IMR-90 (cell line): ENCODE measurements at regions not wholly inside any gene's neighbourhood (a gene's known extent, or its start where the extent isn't known, plus 50 kb on each side); places are given as distances from the start of the nearest gene placed in this dataset.

Source experiments
- ATAC-seq: fragments of 200-7000 bp; cut with Tn5 transposase; 2 replicates; pipeline ENCODE4 v1.9.1; 2020; ENCODE audit warnings: low read depth, mild to moderate bottlenecking, moderate library complexity
- BruUV-seq: library from RNA; stranded (reverse); fragments of 400-500 nt; replicated peaks from 2 replicates; lab custom pipeline; 2021; lab: Mats Ljungman, UMichigan
- CTCF ChIA-PET: fragments of 300-600 bp; formaldehyde crosslinking; extraction: SDS; loops from one replicate; lab custom pipeline; 2021; ENCODE audit warnings: antibody characterized with exemption; lab: Yijun Ruan, JAX
- POLR2A ChIA-PET: fragments of 300-600 bp; sonication (Branson Sonifier 250); formaldehyde crosslinking; loops from one replicate; lab custom pipeline; 2022; ENCODE audit warnings: antibody characterized with exemption; ENCODE audit not compliant: unreplicated experiment; lab: Charles Lee
- DNase-seq: peaks from one replicate; pipeline ENCODE4 v3.0.0; 2013
- H2AFZ ChIP-seq: replicated peaks from 2 replicates; pipeline ENCODE3; 2013; ENCODE audit warnings: low read length, mild to moderate bottlenecking; ENCODE audit not compliant: poor library complexity
- H2AK5ac ChIP-seq: 2 replicates; pipeline ENCODE4 v1.6.1; 2013; ENCODE audit warnings: low read depth, low read length, inconsistent platforms
- H2AK9ac ChIP-seq: replicated peaks from 2 replicates; pipeline ENCODE3; 2013; ENCODE audit warnings: mild to moderate bottlenecking, low read depth, low read length, moderate library complexity; ENCODE audit not compliant: poor library complexity
- H2BK120ac ChIP-seq: 2 replicates; pipeline ENCODE4 v1.6.1; 2013; ENCODE audit warnings: low read depth, low read length, inconsistent platforms
- H2BK15ac ChIP-seq: 3 replicates; pipeline ENCODE4 v1.6.1; 2013; ENCODE audit warnings: low read depth, low read length, inconsistent platforms
- H2BK20ac ChIP-seq: 2 replicates; pipeline ENCODE4 v1.6.1; 2013; ENCODE audit warnings: low read depth, mild to moderate bottlenecking, inconsistent platforms, low read length, moderate library complexity
- H2BK5ac ChIP-seq: 2 replicates; pipeline ENCODE4 v1.6.1; 2013; ENCODE audit warnings: mild to moderate bottlenecking, low read depth, low read length, inconsistent platforms; ENCODE audit not compliant: poor library complexity, severe bottlenecking
- H3K14ac ChIP-seq: replicated peaks from 2 replicates; pipeline ENCODE4 v1.6.1; 2013; ENCODE audit warnings: low read depth, low read length, inconsistent platforms
- H3K18ac ChIP-seq: 2 replicates; pipeline ENCODE4 v1.6.1; 2013; ENCODE audit warnings: low read depth, low read length, control low read depth
- H3K23ac ChIP-seq: 2 replicates; pipeline ENCODE4 v1.6.1; 2013; ENCODE audit warnings: low read depth, low read length, inconsistent platforms
- H3K27ac ChIP-seq: 2 replicates; pipeline ENCODE4 v1.5.1; 2013; ENCODE audit warnings: mild to moderate bottlenecking, control low read depth, low read length; ENCODE audit not compliant: insufficient read depth
- H3K27me3 ChIP-seq: 2 replicates; pipeline ENCODE4 v1.6.1; 2013; ENCODE audit warnings: low read length; ENCODE audit not compliant: control insufficient read depth, insufficient read depth
- H3K36me3 ChIP-seq: 2 replicates; pipeline ENCODE4 v1.6.1; 2013; ENCODE audit warnings: low read length, mixed read lengths; ENCODE audit not compliant: control insufficient read depth, insufficient read depth
- H3K4ac ChIP-seq: 2 replicates; pipeline ENCODE4 v1.6.1; 2013; ENCODE audit warnings: low read depth, low read length, inconsistent platforms
- H3K4me1 ChIP-seq: 2 replicates; pipeline ENCODE4 v1.6.1; 2013; ENCODE audit warnings: low read length, mixed read lengths; ENCODE audit not compliant: control insufficient read depth, insufficient read depth
- H3K4me2 ChIP-seq: 2 replicates; pipeline ENCODE4 v1.6.1; 2013; ENCODE audit warnings: low read depth, mild to moderate bottlenecking, control low read depth, low read length, moderate library complexity
- H3K4me3 ChIP-seq: 2 replicates; pipeline ENCODE4 v1.5.1; 2013; ENCODE audit warnings: low read depth, mild to moderate bottlenecking, control low read depth, low read length, moderate library complexity; ENCODE audit not compliant: insufficient read depth
- H3K56ac ChIP-seq: 2 replicates; pipeline ENCODE4 v1.6.1; 2013; ENCODE audit warnings: low read length, inconsistent platforms; ENCODE audit not compliant: insufficient read depth; ENCODE audit errors: extremely low read depth
- H3K79me1 ChIP-seq, 2 experiments: 2 replicates each; pipeline ENCODE4 v1.6.1; 2013; ENCODE audit warnings: low read length in 2 of 2, inconsistent platforms in 1 of 2, low read depth in 1 of 2
- H3K9ac ChIP-seq: 2 replicates; pipeline ENCODE4 v1.6.1; 2013; ENCODE audit warnings: low read depth, low read length, control low read depth
- H3K9me1 ChIP-seq: 2 replicates; pipeline ENCODE4 v1.6.1; 2013; ENCODE audit warnings: low read length, inconsistent platforms; ENCODE audit not compliant: insufficient read depth
- H3K9me3 ChIP-seq: 2 replicates; pipeline ENCODE4 v1.6.1; 2013; ENCODE audit warnings: low read length; ENCODE audit not compliant: control insufficient read depth, insufficient read depth
- H4K20me1 ChIP-seq: 2 replicates; pipeline ENCODE4 v1.6.1; 2013; ENCODE audit warnings: low read length, inconsistent platforms; ENCODE audit not compliant: insufficient read depth
- H4K5ac ChIP-seq: 2 replicates; pipeline ENCODE4 v1.6.1; 2013; ENCODE audit warnings: mild to moderate bottlenecking, low read depth, low read length, control low read depth
- H4K8ac ChIP-seq, 2 experiments: 2 replicates each; pipeline ENCODE4 v1.6.1; 2013; ENCODE audit warnings: low read depth in 2 of 2, low read length in 2 of 2, control low read depth in 1 of 2, inconsistent platforms in 1 of 2
- H4K91ac ChIP-seq: 2 replicates; pipeline ENCODE4 v1.6.1; 2013; ENCODE audit warnings: low read depth, low read length, inconsistent platforms; ENCODE audit not compliant: insufficient read depth
- BHLHE40 ChIP-seq: fragments of 150-350 bp; IDR thresholded peaks from 2 replicates; pipeline ENCODE4 v1.6.1; 2016; ENCODE audit warnings: mild to moderate bottlenecking, low read depth, low read length
- CEBPB ChIP-seq: IDR thresholded peaks from 2 replicates; pipeline ENCODE4 v1.6.1; 2012; ENCODE audit warnings: low read depth, low read length, improper control_type of control experiment
- CHD1 ChIP-seq: IDR thresholded peaks from 2 replicates; pipeline ENCODE4 v1.6.1; 2012; ENCODE audit warnings: low read depth, low read length, improper control_type of control experiment
- FOS ChIP-seq: fragments of 150-350 bp; IDR thresholded peaks from 2 replicates; pipeline ENCODE4 v1.6.1; 2016; ENCODE audit warnings: low read depth, low read length
- MAFK ChIP-seq: IDR thresholded peaks from 2 replicates; pipeline ENCODE4 v1.6.1; 2012; ENCODE audit warnings: low read depth, low read length, improper control_type of control experiment
- MAZ ChIP-seq: IDR thresholded peaks from 2 replicates; pipeline ENCODE4 v1.6.1; 2012; ENCODE audit warnings: low read depth, mild to moderate bottlenecking, low read length, improper control_type of control experiment, moderate library complexity, borderline replicate concordance
- MXI1 ChIP-seq: IDR thresholded peaks from 2 replicates; pipeline ENCODE4 v1.6.1; 2012; ENCODE audit warnings: low read depth, mild to moderate bottlenecking, low read length, moderate library complexity, borderline replicate concordance
- POLR2A ChIP-seq: IDR thresholded peaks from 2 replicates; pipeline ENCODE4 v1.6.1; 2012; ENCODE audit warnings: mild to moderate bottlenecking, low read depth, low read length
- RAD21 ChIP-seq: IDR thresholded peaks from 2 replicates; pipeline ENCODE4 v1.6.1; 2012; ENCODE audit warnings: low read length, improper control_type of control experiment
- RCOR1 ChIP-seq: IDR thresholded peaks from 2 replicates; pipeline ENCODE4 v1.6.1; 2012; ENCODE audit warnings: mild to moderate bottlenecking, low read length, improper control_type of control experiment; ENCODE audit not compliant: insufficient replicate concordance
- RFX5 ChIP-seq: IDR thresholded peaks from 2 replicates; pipeline ENCODE4 v1.8.0; 2012; ENCODE audit warnings: low read depth, mild to moderate bottlenecking, low read length, moderate library complexity
- SMC3 ChIP-seq: fragments of 150-350 bp; IDR thresholded peaks from 2 replicates; pipeline ENCODE4 v1.6.1; 2016; ENCODE audit warnings: low read depth, mild to moderate bottlenecking, antibody characterized with exemption, low read length, moderate library complexity
- WGBS, 2 experiments: methylation state at CpG; one replicate each; pipeline versions ENCODE4 v1.1.5 to v1.1.7; 2013; ENCODE audit warnings: missing lambda C conversion rate in 2 of 2; ENCODE audit not compliant: insufficient read length in 1 of 2; ENCODE audit errors: extremely low coverage in 2 of 2; 5-methylcytosine and 5-hydroxymethylcytosine counted together
- dilution Hi-C: fragments of 300-500 bp; cut with HindIII; formaldehyde crosslinking; loops from one replicate; pipeline ENCODE4 v1.14.3; 2018; ENCODE audit warnings: low sequenced_read_pairs; ENCODE audit not compliant: unreplicated experiment
- in situ Hi-C: fragments of 300-500 bp; cut with MboI; formaldehyde crosslinking; loops from 3 replicates; pipeline ENCODE4 v1.14.3; 2019; ENCODE audit warnings: low sequenced_read_pairs, inconsistent platforms, mixed read lengths
- intact Hi-C: fragments of 100-400 bp; cut with micrococcal nuclease; formaldehyde crosslinking; loops from 2 replicates; pipeline ENCODE4 v1.10.0; 2022
- TF ChIP-seq, protein P1 (sequence below): fragments of 150-350 bp; IDR thresholded peaks from 2 replicates; pipeline ENCODE4 v1.6.1; 2017; ENCODE audit warnings: mild to moderate bottlenecking, antibody characterized with exemption, low read length, low read depth
- TF ChIP-seq, protein P2 (sequence below): fragments of 150-350 bp; IDR thresholded peaks from 2 replicates; pipeline ENCODE4 v1.6.1; 2016; ENCODE audit warnings: low read depth, mild to moderate bottlenecking, low read length, moderate library complexity, borderline replicate concordance
- TF ChIP-seq, protein P3 (sequence below): conservative IDR thresholded peaks from 2 replicates; pipeline ENCODE4 v1.5.1; 2012; ENCODE audit warnings: mild to moderate bottlenecking, low read depth, low read length, improper control_type of control experiment

DNA sequence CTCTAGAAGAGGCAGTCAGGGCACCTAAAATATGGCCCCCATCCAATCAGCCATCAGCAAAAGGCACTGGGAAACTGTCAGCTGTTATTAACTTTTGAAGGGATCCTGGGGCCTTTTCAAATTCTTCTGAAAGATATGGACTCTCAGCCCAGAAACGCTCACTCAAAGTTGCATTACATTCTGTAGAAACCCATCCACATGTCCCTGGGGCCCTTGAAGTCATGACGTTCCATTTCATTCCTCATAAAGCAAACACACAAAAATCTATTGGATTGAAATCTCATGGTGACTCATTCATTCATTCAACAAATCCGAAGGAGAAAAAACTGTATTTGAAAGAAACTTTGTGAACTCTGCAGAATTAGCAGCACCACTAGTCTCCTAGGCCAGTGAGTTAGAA lies 215.3 kb downstream of the C16orf95 start:
- no CpG with 5 or more reads among the region's 3 CpGs for WGBS, 2 experiments
- Histone ChIP-seq H2AK5ac (no peak overlapping the region), H3K56ac (no peak overlapping the region), H3K4me3 (no peak overlapping the region), H3K14ac (no peak overlapping the region), H4K91ac (no peak overlapping the region), H3K9me3 (0 out of 2 replicates have a peak, but pooled peaks cover 3% of the 10 kb centered on the region), H2AFZ (no peak overlapping the region), H2BK15ac (no peak overlapping the region), H4K20me1 (no peaks in the 10 kb centered on the region), H2BK5ac (no peak overlapping the region), H3K27me3 (peaks cover 46% of the 10 kb centered on the region), H3K36me3 (no peaks in the 10 kb centered on the region), H3K4me2 (no peak overlapping the region), H3K4ac (no peak overlapping the region), H2BK20ac (no peak overlapping the region), H4K5ac (no peak overlapping the region), H3K4me1 (no peaks in the 10 kb centered on the region), H3K9ac (no peak overlapping the region), H2BK120ac (no peak overlapping the region), H3K79me1 (no peaks in the 10 kb centered on the region), H3K18ac (no peak overlapping the region), H4K8ac (no peak overlapping the region), H3K23ac (no peak overlapping the region), H3K27ac (no peak overlapping the region), H2AK9ac (no peak overlapping the region), H3K9me1 (no peaks in the 10 kb centered on the region)
- ChIA-PET POLR2A (no interaction called here), CTCF (interaction anchor here (1.2 kb wide), 1 partner anchor 538 kb away, joined by 3 read pairs; no protein-coding TSS in a partner anchor)
- dilution Hi-C loops: no loop called here
- DNase-seq: peak; percentile 54
- peak; percentile 57 for ATAC-seq
- in situ Hi-C loops: no loop called here
- intact Hi-C loops: no loop called here
- BruUV-seq: no TSS peak
- no peak for TF ChIP-seq MAFK
- TF ChIP-seq CHD1: no peak
- TF ChIP-seq FOS: no peak
- TF ChIP-seq MXI1: no peak
- TF ChIP-seq SMC3: no peak
- TF ChIP-seq RAD21: no peak
- TF ChIP-seq CEBPB: no peak
- no peak for TF ChIP-seq BHLHE40
- TF ChIP-seq, protein P1, sequence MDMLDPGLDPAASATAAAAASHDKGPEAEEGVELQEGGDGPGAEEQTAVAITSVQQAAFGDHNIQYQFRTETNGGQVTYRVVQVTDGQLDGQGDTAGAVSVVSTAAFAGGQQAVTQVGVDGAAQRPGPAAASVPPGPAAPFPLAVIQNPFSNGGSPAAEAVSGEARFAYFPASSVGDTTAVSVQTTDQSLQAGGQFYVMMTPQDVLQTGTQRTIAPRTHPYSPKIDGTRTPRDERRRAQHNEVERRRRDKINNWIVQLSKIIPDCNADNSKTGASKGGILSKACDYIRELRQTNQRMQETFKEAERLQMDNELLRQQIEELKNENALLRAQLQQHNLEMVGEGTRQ: no peak
- no peak for TF ChIP-seq POLR2A
- TF ChIP-seq, protein P2, sequence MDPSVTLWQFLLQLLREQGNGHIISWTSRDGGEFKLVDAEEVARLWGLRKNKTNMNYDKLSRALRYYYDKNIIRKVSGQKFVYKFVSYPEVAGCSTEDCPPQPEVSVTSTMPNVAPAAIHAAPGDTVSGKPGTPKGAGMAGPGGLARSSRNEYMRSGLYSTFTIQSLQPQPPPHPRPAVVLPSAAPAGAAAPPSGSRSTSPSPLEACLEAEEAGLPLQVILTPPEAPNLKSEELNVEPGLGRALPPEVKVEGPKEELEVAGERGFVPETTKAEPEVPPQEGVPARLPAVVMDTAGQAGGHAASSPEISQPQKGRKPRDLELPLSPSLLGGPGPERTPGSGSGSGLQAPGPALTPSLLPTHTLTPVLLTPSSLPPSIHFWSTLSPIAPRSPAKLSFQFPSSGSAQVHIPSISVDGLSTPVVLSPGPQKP: no peak
- TF ChIP-seq MAZ: no peak
- TF ChIP-seq, protein P3, sequence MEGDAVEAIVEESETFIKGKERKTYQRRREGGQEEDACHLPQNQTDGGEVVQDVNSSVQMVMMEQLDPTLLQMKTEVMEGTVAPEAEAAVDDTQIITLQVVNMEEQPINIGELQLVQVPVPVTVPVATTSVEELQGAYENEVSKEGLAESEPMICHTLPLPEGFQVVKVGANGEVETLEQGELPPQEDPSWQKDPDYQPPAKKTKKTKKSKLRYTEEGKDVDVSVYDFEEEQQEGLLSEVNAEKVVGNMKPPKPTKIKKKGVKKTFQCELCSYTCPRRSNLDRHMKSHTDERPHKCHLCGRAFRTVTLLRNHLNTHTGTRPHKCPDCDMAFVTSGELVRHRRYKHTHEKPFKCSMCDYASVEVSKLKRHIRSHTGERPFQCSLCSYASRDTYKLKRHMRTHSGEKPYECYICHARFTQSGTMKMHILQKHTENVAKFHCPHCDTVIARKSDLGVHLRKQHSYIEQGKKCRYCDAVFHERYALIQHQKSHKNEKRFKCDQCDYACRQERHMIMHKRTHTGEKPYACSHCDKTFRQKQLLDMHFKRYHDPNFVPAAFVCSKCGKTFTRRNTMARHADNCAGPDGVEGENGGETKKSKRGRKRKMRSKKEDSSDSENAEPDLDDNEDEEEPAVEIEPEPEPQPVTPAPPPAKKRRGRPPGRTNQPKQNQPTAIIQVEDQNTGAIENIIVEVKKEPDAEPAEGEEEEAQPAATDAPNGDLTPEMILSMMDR: no peak
- TF ChIP-seq RFX5: no peak
- TF ChIP-seq RCOR1: no peak
